Neuronal stem cell (in vitro differentiated cells): ENCODE measurements at regions not wholly inside any gene's neighbourhood (a gene's known extent, or its start where the extent isn't known, plus 50 kb on each side); places are given as distances from the start of the nearest gene placed in this dataset.
A peak's percentile ranks its signal among the peaks of the same experiment; 100 is the strongest.

Source experiments
- DNase-seq: peaks from one replicate; pipeline ENCODE4 v3.0.0-alpha.2; 2013; ENCODE audit warnings: low spot score
- H2AFZ ChIP-seq: one replicate; pipeline ENCODE4 v1.6.1; 2013; ENCODE audit warnings: mild to moderate bottlenecking, low read length, inconsistent platforms
- H2AK5ac ChIP-seq: 2 replicates; pipeline ENCODE4 v1.6.1; 2013; ENCODE audit warnings: low read depth, mild to moderate bottlenecking, inconsistent platforms, low read length, moderate library complexity, mixed read lengths
- H2BK120ac ChIP-seq: 2 replicates; pipeline ENCODE4 v1.6.1; 2013; ENCODE audit warnings: low read depth, mild to moderate bottlenecking, inconsistent platforms, low read length, moderate library complexity, mixed read lengths
- H2BK12ac ChIP-seq: one replicate; pipeline ENCODE4 v1.6.1; 2013; ENCODE audit warnings: low read length, inconsistent platforms
- H2BK15ac ChIP-seq: 2 replicates; pipeline ENCODE4 v1.6.1; 2013; ENCODE audit warnings: mild to moderate bottlenecking, low read length, inconsistent platforms, mixed read lengths
- H2BK5ac ChIP-seq: one replicate; pipeline ENCODE4 v1.6.1; 2013; ENCODE audit warnings: inconsistent platforms, mild to moderate bottlenecking, low read length, moderate library complexity
- H3K14ac ChIP-seq: one replicate; pipeline ENCODE4 v1.6.1; 2013; ENCODE audit warnings: low read length, inconsistent platforms
- H3K18ac ChIP-seq: 2 replicates; pipeline ENCODE4 v1.6.1; 2013; ENCODE audit warnings: low read length, inconsistent platforms
- H3K23ac ChIP-seq: 2 replicates; pipeline ENCODE4 v1.6.1; 2013; ENCODE audit warnings: low read depth, mild to moderate bottlenecking, mixed read lengths, low read length, inconsistent platforms; ENCODE audit not compliant: poor library complexity
- H3K27ac ChIP-seq: replicated peaks from 3 replicates; pipeline ENCODE4 v1.5.1; 2013; ENCODE audit warnings: low read length, inconsistent platforms
- H3K27me3 ChIP-seq, 3 experiments: 2 replicates each; pipeline ENCODE4 v1.6.1; 2013; ENCODE audit warnings: low read length in 3 of 3, mild to moderate bottlenecking in 2 of 3, inconsistent platforms in 1 of 3, low read depth in 1 of 3, mixed read lengths in 1 of 3, moderate library complexity in 1 of 3; ENCODE audit not compliant: control insufficient read depth in 3 of 3, insufficient read depth in 3 of 3
- H3K36me3 ChIP-seq, 2 donors: replicated peaks in 1 of 2; 2 replicates each; pipeline ENCODE4 v1.6.1; 2013; ENCODE audit warnings: low read length in 2 of 2; ENCODE audit not compliant: control insufficient read depth in 2 of 2, insufficient read depth in 2 of 2
- H3K4ac ChIP-seq: 2 replicates; pipeline ENCODE4 v1.6.1; 2013; ENCODE audit warnings: inconsistent platforms, mild to moderate bottlenecking, low read length, moderate library complexity
- H3K4me1 ChIP-seq, 2 donors: 1 replicate in 1 of 2; 2 replicates in 1 of 2; pipeline ENCODE4 v1.6.1; 2013; ENCODE audit warnings: low read length in 2 of 2, low read depth in 1 of 2; ENCODE audit not compliant: control insufficient read depth in 2 of 2, insufficient read depth in 1 of 2
- H3K4me2 ChIP-seq: one replicate; pipeline ENCODE4 v1.6.1; 2013; ENCODE audit warnings: mild to moderate bottlenecking, low read length, inconsistent platforms; ENCODE audit not compliant: insufficient read depth, poor library complexity, severe bottlenecking
- H3K4me3 ChIP-seq, 2 donors: 2 replicates each; pipeline ENCODE4 v1.5.1; 2013; ENCODE audit warnings: low read length in 2 of 2, mild to moderate bottlenecking in 2 of 2, inconsistent platforms in 1 of 2, moderate library complexity in 1 of 2
- H3K79me1 ChIP-seq: one replicate; pipeline ENCODE4 v1.6.1; 2013; ENCODE audit warnings: low read depth, mild to moderate bottlenecking, inconsistent platforms, low read length, moderate library complexity
- H3K9ac ChIP-seq: one replicate; pipeline ENCODE4 v1.6.1; 2013; ENCODE audit warnings: mild to moderate bottlenecking, low read depth, low read length, inconsistent platforms; ENCODE audit not compliant: poor library complexity
- H3K9me3 ChIP-seq, 2 donors: replicated peaks in 1 of 2; 2 replicates each; pipeline versions ENCODE3 to v1.6.1; 2013; ENCODE audit warnings: low read length in 2 of 2, mild to moderate bottlenecking in 2 of 2, inconsistent platforms in 1 of 2, low read depth in 1 of 2, mixed read lengths in 1 of 2, moderate library complexity in 1 of 2; ENCODE audit not compliant: control insufficient read depth in 2 of 2, insufficient read depth in 1 of 2
- H4K8ac ChIP-seq: one replicate; pipeline ENCODE4 v1.6.1; 2013; ENCODE audit warnings: low read depth, mild to moderate bottlenecking, inconsistent platforms, low read length, moderate library complexity
- H4K91ac ChIP-seq: one replicate; pipeline ENCODE4 v1.6.1; 2013; ENCODE audit warnings: low read length, low read depth, mild to moderate bottlenecking, inconsistent platforms; ENCODE audit not compliant: poor library complexity
- WGBS, 2 donors: extraction: QIAGEN DNeasy Blood & Tissue Kit; methylation state at CpG; one replicate each; pipeline ENCODE4 v1.1.7; 2013; ENCODE audit warnings: missing lambda C conversion rate in 2 of 2, mixed read lengths in 1 of 2; ENCODE audit not compliant: insufficient read length in 2 of 2, insufficient replicate concordance in 1 of 2; ENCODE audit errors: extremely low coverage in 2 of 2; 5-methylcytosine and 5-hydroxymethylcytosine counted together

GRCh38 chr7:22550514-22551030 is 50.6 kb upstream of the STEAP1B start:
- Histone ChIP-seq H2BK120ac (no peak overlapping the region), H2AFZ (peak overlapping the region; percentile 78), H2BK5ac (no peak overlapping the region), H2BK12ac (no peak overlapping the region), H3K18ac (no peak overlapping the region), H3K36me3 (no peaks in the 10 kb centered on the region), H2BK15ac (no peak overlapping the region), H3K4me3 (no peak overlapping the region), H3K23ac (no peak overlapping the region), H3K27me3 (peaks cover 0 to 43% (median 4%) of the 10 kb centered on the region in 3 experiments), H3K27ac (no peak overlapping the region), H2AK5ac (no peak overlapping the region), H3K4me2 (peak overlapping the region; percentile 98), H3K9me3 (no peaks in the 10 kb centered on the region), H3K79me1 (no peaks in the 10 kb centered on the region), H3K14ac (no peak overlapping the region), H3K9ac (no peak overlapping the region), H4K91ac (no peak overlapping the region), H3K4ac (no peak overlapping the region), H4K8ac (no peak overlapping the region), H3K4me1 (no peaks in the 10 kb centered on the region)
- no peak for DNase-seq
- WGBS, 2 donors, result no CpG with 5 or more reads among the region's 6 CpGs

GRCh38 chr7:22549667-22550513 is 49.9 kb upstream of the STEAP1B start:
- no peak overlapping the region for H3K27ac ChIP-seq
- H3K9ac ChIP-seq, result peak overlapping the region; percentile 89
- no peaks in the 10 kb centered on the region for H3K9me3 ChIP-seq
- H3K14ac ChIP-seq, result peak overlapping the region; percentile 25
- H3K23ac ChIP-seq, result peak overlapping the region; percentile 27
- peak; percentile 40 for DNase-seq
- H3K4ac ChIP-seq, result no peak overlapping the region
- peak overlapping the region; percentile 78 for H3K18ac ChIP-seq
- peak overlapping the region; percentile 89 for H2BK15ac ChIP-seq
- H2AK5ac ChIP-seq, result peak overlapping the region; percentile 51
- H3K4me2 ChIP-seq, result peak overlapping the region; percentile 98
- no peak overlapping the region for H2BK120ac ChIP-seq
- no peaks in the 10 kb centered on the region for H3K79me1 ChIP-seq
- peak overlapping the region; percentile 56 for H4K91ac ChIP-seq
- H2BK5ac ChIP-seq, result no peak overlapping the region
- H3K27me3 ChIP-seq, result peaks cover 0 to 45% (median 4%) of the 10 kb centered on the region in 3 experiments
- peak overlapping the region; percentile 78 for H2AFZ ChIP-seq
- no peaks in the 10 kb centered on the region for H3K4me1 ChIP-seq
- WGBS, 2 donors, result no CpG with 5 or more reads among the region's 48 CpGs
- H2BK12ac ChIP-seq, result no peak overlapping the region
- no peak overlapping the region for H4K8ac ChIP-seq
- peak overlapping the region; percentile 5 to 86 for H3K4me3 ChIP-seq
- H3K36me3 ChIP-seq, result no peaks in the 10 kb centered on the region
